ENCODE measurements at regions not wholly inside any gene's neighbourhood (a gene's known extent, or its start where the extent isn't known, plus 50 kb on each side); places are given as distances from the start of the nearest gene placed in this dataset.

DNA sequence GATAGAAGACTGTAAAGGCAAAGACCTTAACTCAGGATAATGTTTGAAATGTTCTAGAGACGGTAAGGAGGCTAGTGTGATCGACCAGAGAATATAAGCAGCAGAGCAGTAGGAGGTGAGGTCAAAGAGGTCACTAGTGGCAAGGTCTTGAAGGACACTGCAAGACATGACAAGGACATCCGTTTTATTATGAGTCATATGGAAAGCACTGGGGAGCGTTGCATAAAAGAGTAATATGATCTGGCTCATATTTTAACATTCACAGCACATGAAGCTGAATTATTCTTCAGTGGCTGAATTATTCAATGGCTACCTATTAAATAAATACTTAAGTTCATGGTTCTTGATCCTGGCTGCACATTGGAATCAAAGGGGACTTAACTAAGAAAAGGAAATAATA is 123.7 kb downstream of the SOX9 start:
- H3K79me2 ChIP-seq (ENCODE audit: insufficient read depth, low read length) = no peaks in the 10 kb centered on the region
- H3K36me3 ChIP-seq (ENCODE audit: low read length) = no peaks in the 10 kb centered on the region
- H3K9me3 ChIP-seq (ENCODE audit: insufficient read depth, low read length) = no peaks in the 10 kb centered on the region
- H4K20me1 ChIP-seq (ENCODE audit: low read depth, low read length) = no peaks in the 10 kb centered on the region
- no peak overlapping the region for H2AFZ ChIP-seq (ENCODE audit: low read depth, low read length, severe bottlenecking)
- H3K9me2 ChIP-seq (replicated peaks; ENCODE audit: insufficient read depth, low read length) = no peaks in the 10 kb centered on the region
- H3F3A ChIP-seq (ENCODE audit: insufficient read depth) = no peaks in the 10 kb centered on the region
- H3K4me2 ChIP-seq (ENCODE audit: low read depth, low read length, poor library complexity, severe bottlenecking) = no peak overlapping the region
- H3K27me3 ChIP-seq (ENCODE audit: low read length) = no peaks in the 10 kb centered on the region
- H3K4me3 ChIP-seq (ENCODE audit: insufficient read depth, low read length, poor library complexity, severe bottlenecking) = no peak overlapping the region
- TF ChIP-seq, protein P1, sequence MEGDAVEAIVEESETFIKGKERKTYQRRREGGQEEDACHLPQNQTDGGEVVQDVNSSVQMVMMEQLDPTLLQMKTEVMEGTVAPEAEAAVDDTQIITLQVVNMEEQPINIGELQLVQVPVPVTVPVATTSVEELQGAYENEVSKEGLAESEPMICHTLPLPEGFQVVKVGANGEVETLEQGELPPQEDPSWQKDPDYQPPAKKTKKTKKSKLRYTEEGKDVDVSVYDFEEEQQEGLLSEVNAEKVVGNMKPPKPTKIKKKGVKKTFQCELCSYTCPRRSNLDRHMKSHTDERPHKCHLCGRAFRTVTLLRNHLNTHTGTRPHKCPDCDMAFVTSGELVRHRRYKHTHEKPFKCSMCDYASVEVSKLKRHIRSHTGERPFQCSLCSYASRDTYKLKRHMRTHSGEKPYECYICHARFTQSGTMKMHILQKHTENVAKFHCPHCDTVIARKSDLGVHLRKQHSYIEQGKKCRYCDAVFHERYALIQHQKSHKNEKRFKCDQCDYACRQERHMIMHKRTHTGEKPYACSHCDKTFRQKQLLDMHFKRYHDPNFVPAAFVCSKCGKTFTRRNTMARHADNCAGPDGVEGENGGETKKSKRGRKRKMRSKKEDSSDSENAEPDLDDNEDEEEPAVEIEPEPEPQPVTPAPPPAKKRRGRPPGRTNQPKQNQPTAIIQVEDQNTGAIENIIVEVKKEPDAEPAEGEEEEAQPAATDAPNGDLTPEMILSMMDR (IDR thresholded peaks at IDR 0.05; ENCODE audit: insufficient read depth, low read length, poor library complexity, severe bottlenecking) = no peak
- TF ChIP-seq EZH2phosphoT487 (conservative IDR thresholded peaks at IDR 0.05; ENCODE audit: low read length) = no peak
- H3K9ac ChIP-seq (ENCODE audit: low read length) = no peak overlapping the region
- H3K27ac ChIP-seq (ENCODE audit: low read depth, low read length) = no peak overlapping the region

DNA sequence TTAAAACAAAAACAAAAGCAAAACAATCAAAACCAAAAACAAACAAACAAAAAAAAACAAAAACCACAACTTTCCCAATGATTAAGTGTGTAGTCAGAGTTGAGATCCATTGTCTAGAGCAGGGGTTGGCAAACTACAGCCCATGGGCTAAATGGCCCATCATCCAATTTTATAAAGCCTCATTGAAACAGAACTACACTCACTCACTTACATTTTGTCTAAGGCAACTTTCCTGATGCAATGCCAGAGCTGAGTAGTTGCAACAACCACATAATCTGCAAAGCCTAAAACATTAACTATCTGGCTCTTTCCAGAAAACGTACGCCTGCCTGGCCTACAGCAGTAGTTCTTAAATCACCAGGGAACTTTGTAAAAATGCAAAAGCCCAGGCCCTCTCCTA is 124.1 kb downstream of the SOX9 start:
- H3K4me2 ChIP-seq (ENCODE audit: low read depth, low read length, poor library complexity, severe bottlenecking) = no peak overlapping the region
- H3K4me3 ChIP-seq (ENCODE audit: insufficient read depth, low read length, poor library complexity, severe bottlenecking) = no peak overlapping the region
- H3K9me3 ChIP-seq (ENCODE audit: insufficient read depth, low read length) = no peaks in the 10 kb centered on the region
- no peaks in the 10 kb centered on the region for H4K20me1 ChIP-seq (ENCODE audit: low read depth, low read length)
- H3F3A ChIP-seq (ENCODE audit: insufficient read depth) = no peaks in the 10 kb centered on the region
- H3K79me2 ChIP-seq (ENCODE audit: insufficient read depth, low read length) = no peaks in the 10 kb centered on the region
- H3K36me3 ChIP-seq (ENCODE audit: low read length) = no peaks in the 10 kb centered on the region
- no peak overlapping the region for H2AFZ ChIP-seq (ENCODE audit: low read depth, low read length, severe bottlenecking)
- no peak overlapping the region for H3K27ac ChIP-seq (ENCODE audit: low read depth, low read length)
- H3K9ac ChIP-seq (ENCODE audit: low read length) = no peak overlapping the region
- TF ChIP-seq, protein P1 (IDR thresholded peaks at IDR 0.05; ENCODE audit: insufficient read depth, low read length, poor library complexity, severe bottlenecking) = no peak
- no peak for TF ChIP-seq EZH2phosphoT487 (conservative IDR thresholded peaks at IDR 0.05; ENCODE audit: low read length)
- H3K27me3 ChIP-seq (ENCODE audit: low read length) = no peaks in the 10 kb centered on the region
- H3K9me2 ChIP-seq (replicated peaks; ENCODE audit: insufficient read depth, low read length) = no peaks in the 10 kb centered on the region

DNA sequence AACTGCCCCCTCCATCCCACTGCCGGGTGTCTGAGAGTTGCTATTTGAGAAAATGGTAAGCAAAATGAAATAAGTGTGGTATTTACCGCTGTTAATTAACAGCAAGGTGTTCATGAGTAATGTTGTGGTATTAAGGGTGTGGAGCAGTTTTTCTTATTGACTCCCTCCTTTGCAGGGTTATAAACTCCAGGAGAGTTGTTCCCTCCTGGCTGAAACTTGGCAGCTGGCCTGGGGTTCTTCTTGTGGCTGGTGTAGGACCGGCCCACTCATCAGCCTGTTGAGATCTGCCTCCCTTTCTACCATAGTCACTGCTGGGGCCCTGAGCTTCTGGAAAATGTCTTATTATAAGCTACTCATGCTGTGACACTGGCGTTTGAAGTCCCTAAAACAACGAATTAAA is 128.6 kb downstream of the SOX9 start:
- Histone ChIP-seq H3K4me3 (ENCODE audit: insufficient read depth, low read length, poor library complexity, severe bottlenecking) (no peak overlapping the region), H3K4me2 (ENCODE audit: low read depth, low read length, poor library complexity, severe bottlenecking) (no peak overlapping the region), H3K27ac (ENCODE audit: low read depth, low read length) (no peak overlapping the region), H4K20me1 (ENCODE audit: low read depth, low read length) (no peaks in the 10 kb centered on the region), H2AFZ (ENCODE audit: low read depth, low read length, severe bottlenecking) (no peak overlapping the region), H3K9ac (ENCODE audit: low read length) (no peak overlapping the region), H3K36me3 (ENCODE audit: low read length) (no peaks in the 10 kb centered on the region), H3F3A (ENCODE audit: insufficient read depth) (no peaks in the 10 kb centered on the region), H3K9me2 (replicated peaks; ENCODE audit: insufficient read depth, low read length) (no peaks in the 10 kb centered on the region), H3K79me2 (ENCODE audit: insufficient read depth, low read length) (no peaks in the 10 kb centered on the region), H3K9me3 (ENCODE audit: insufficient read depth, low read length) (no peaks in the 10 kb centered on the region), H3K27me3 (ENCODE audit: low read length) (no peaks in the 10 kb centered on the region)
- no peak for TF ChIP-seq EZH2phosphoT487 (conservative IDR thresholded peaks at IDR 0.05; ENCODE audit: low read length)
- TF ChIP-seq, protein P1 (IDR thresholded peaks at IDR 0.05; ENCODE audit: insufficient read depth, low read length, poor library complexity, severe bottlenecking) = no peak
